BJ (cell line): ENCODE measurements at regions not wholly inside any gene's neighbourhood (a gene's known extent, or its start where the extent isn't known, plus 50 kb on each side); places are given as distances from the start of the nearest gene placed in this dataset.

Source experiments
- CTCF ChIA-PET: fragments of 350-600 bp; formaldehyde crosslinking; extraction: SDS; loops from one replicate; lab custom pipeline; 2021; ENCODE audit warnings: antibody characterized with exemption, inconsistent platforms; lab: Yijun Ruan, JAX
- POLR2A ChIA-PET: fragments of 300-600 bp; sonication (Branson Sonifier 250); formaldehyde crosslinking; extraction: SDS; loops from one replicate; lab custom pipeline; 2021; ENCODE audit warnings: antibody characterized with exemption; lab: Charles Lee
- DNase-seq: peaks from one replicate; pipeline ENCODE4 v3.0.0-alpha.2; 2011; ENCODE audit warnings: low read depth
- H3K27me3 ChIP-seq: 2 replicates; pipeline ENCODE4 v1.6.0; 2011; ENCODE audit warnings: low read length; ENCODE audit not compliant: control insufficient read depth, insufficient read depth
- H3K36me3 ChIP-seq: 2 replicates; pipeline ENCODE4 v1.5.1; 2011; ENCODE audit warnings: low read length; ENCODE audit not compliant: control insufficient read depth, insufficient read depth
- H3K4me3 ChIP-seq: 2 replicates; pipeline ENCODE4 v1.5.1; 2011; ENCODE audit warnings: low read depth, mild to moderate bottlenecking, control low read depth, low read length
- CTCF ChIP-seq: IDR thresholded peaks from 2 replicates; pipeline ENCODE4 v1.5.1; 2011; ENCODE audit warnings: low read depth, mild to moderate bottlenecking, control low read depth, inconsistent platforms, low read length, moderate library complexity; ENCODE audit not compliant: insufficient read depth

GRCh38 chr12:89210277-89210676, 142.0 kb downstream of the DUSP6 start:
- no peak for DNase-seq
- no peaks in the 10 kb centered on the region for H3K36me3 ChIP-seq
- no peak for TF ChIP-seq CTCF
- no peak overlapping the region for H3K4me3 ChIP-seq
- ChIA-PET POLR2A (no interaction called here), CTCF (no interaction called here)
- H3K27me3 ChIP-seq: no peaks in the 10 kb centered on the region

GRCh38 chr12:89208661-89209096, 143.6 kb downstream of the DUSP6 start:
- no peak for TF ChIP-seq CTCF
- Histone ChIP-seq H3K27me3 (no peaks in the 10 kb centered on the region), H3K4me3 (no peak overlapping the region), H3K36me3 (no peaks in the 10 kb centered on the region)
- no peak for DNase-seq
- ChIA-PET POLR2A (no interaction called here), CTCF (no interaction called here)

GRCh38 chr12:89206390-89206789, 145.9 kb downstream of the DUSP6 start:
- CTCF ChIA-PET: interaction anchor here (1.3 kb wide), 1 partner anchor 146 kb away, joined by 4 read pairs; the partner anchor contains the start of gene DUSP6
- H3K27me3 ChIP-seq: no peaks in the 10 kb centered on the region
- DNase-seq: no peak
- no peaks in the 10 kb centered on the region for H3K36me3 ChIP-seq
- H3K4me3 ChIP-seq: no peak overlapping the region
- POLR2A ChIA-PET: no interaction called here
- TF ChIP-seq CTCF: no peak

GRCh38 chr12:89205517-89205916, 146.8 kb downstream of the DUSP6 start:
- no peaks in the 10 kb centered on the region for H3K27me3 ChIP-seq
- H3K4me3 ChIP-seq: no peak overlapping the region
- TF ChIP-seq CTCF: no peak
- no peak for DNase-seq
- POLR2A ChIA-PET: no interaction called here
- H3K36me3 ChIP-seq: no peaks in the 10 kb centered on the region
- CTCF ChIA-PET: interaction anchor here (1.3 kb wide), 1 partner anchor 147 kb away, joined by 4 read pairs; the partner anchor contains the start of gene DUSP6

GRCh38 chr12:89203144-89203543, 149.2 kb downstream of the DUSP6 start:
- no peaks in the 10 kb centered on the region for H3K36me3 ChIP-seq
- POLR2A ChIA-PET: no interaction called here
- DNase-seq: no peak
- TF ChIP-seq CTCF: no peak
- no peak overlapping the region for H3K4me3 ChIP-seq
- no peaks in the 10 kb centered on the region for H3K27me3 ChIP-seq
- CTCF ChIA-PET: no interaction called here
